ENCODE measurements at regions not wholly inside any gene's neighbourhood (a gene's known extent, or its start where the extent isn't known, plus 50 kb on each side); places are given as distances from the start of the nearest gene placed in this dataset.
"Not testable (repeated sequence)": the region's sequence is repeated elsewhere in the genome, so short reads cannot be mapped to it uniquely, and the experiment has no call there.

DNA sequence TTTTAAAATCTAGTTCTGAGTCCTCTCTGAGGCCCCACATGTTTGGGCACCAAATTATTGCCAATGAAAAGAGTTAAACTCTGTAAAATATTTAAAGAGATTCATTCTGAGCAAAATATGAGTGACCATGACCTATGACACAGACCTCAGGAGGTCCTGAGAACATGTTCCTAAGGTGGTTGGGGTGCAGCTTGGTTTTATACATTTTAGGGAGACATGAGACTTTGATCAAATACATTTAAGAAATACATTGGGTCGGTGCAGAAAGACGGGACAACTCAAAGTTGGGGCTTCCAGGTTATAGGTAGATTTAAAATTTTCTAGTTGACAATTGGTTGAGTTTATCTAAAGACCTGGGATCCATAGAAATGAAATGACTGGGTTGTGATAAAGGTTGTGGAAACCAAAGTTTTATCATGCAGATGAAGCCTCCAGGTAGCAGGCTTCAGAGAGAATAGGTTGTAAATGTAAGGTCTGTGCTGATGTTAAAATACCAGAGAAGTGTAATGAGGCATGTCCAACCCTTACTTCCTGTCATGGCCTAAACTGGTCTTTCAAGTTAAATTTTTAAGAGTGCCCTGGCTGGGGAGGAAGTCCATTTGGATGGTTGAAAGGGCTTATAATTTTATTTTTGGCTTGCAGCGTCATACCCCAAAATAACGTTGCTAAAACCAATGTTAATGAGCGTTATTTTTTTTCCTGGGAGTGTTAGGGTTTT is 274.9 kb downstream of the NUF2 start:
- no peak for TF ChIP-seq JUND (IDR thresholded peaks at IDR 0.05; ENCODE audit: low read depth)
- no peak for DNase-seq (ENCODE audit: low read depth in 1 of 2, low spot score in 1 of 2)
- in situ Hi-C loops (cut with HindIII; ENCODE audit: low pct_unique_long_range_greater_than_20kb, low sequenced_read_pairs) = no loop called here

DNA sequence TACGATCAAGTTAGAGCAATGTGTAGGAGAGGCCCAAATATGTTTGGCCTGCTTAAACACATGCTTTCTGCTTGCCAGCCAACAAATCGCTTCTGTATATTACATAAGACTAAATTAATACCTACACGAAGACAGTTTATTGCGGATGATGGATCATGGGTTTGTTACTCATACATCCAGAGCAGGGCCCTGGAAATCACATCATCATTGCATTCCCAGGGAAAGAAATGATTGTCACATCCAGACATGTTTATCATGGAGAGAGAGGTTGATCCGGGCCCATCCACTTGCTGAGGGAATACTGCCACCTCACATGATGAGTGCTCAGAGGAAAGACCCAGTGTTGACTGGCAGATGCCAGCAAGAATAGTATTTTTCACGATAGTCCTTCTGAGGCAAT is 282.6 kb downstream of the NUF2 start:
- in situ Hi-C loops (cut with HindIII; ENCODE audit: low pct_unique_long_range_greater_than_20kb, low sequenced_read_pairs) = no loop called here
- no peak for TF ChIP-seq JUND (IDR thresholded peaks at IDR 0.05; ENCODE audit: low read depth)
- DNase-seq (ENCODE audit: low read depth in 1 of 2, low spot score in 1 of 2) = no peak

DNA sequence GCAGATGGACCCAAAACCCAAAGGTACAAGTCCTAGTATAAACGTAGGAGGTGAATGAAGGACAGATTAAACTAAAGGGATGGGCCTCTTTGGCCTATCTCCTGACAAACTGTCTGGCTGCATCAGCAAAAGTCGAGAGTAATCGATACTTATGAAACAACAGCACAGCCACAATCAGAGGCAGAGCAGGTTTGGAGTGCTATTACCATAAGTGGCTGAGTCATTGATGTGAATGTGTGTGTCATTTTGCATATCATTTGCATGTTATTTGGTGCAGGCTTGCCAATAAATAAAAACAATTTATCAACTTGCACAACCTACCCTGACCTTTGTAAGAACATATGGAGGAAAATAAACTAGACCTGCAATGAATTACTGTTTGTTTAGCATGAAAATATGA is 283.1 kb downstream of the NUF2 start:
- in situ Hi-C loops (cut with HindIII; ENCODE audit: low pct_unique_long_range_greater_than_20kb, low sequenced_read_pairs) = no loop called here
- DNase-seq (ENCODE audit: low read depth in 1 of 2, low spot score in 1 of 2) = no peak
- TF ChIP-seq JUND (IDR thresholded peaks at IDR 0.05; ENCODE audit: low read depth) = no peak

DNA sequence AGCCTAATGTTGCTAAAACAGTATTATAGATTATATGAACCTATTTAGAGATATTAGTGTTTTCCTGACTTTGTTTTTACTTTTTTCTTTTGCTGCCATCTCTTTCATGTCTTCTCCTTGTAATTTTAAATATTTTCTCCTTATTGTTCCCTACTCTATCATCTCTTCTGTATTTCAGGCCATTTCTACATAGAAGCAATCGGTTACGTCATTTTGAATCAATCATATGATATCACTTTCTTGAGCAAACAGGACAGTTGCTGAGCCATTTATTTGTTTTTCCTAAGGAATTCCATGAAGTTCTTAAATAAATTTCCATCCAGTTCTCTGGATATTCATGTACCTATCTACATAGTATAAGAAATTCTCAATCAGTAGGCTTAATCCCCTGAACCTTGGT is 287.2 kb downstream of the NUF2 start:
- TF ChIP-seq JUND (IDR thresholded peaks at IDR 0.05; ENCODE audit: low read depth) = no peak
- no peak for DNase-seq (ENCODE audit: low read depth in 1 of 2, low spot score in 1 of 2)
- in situ Hi-C loops (cut with HindIII; ENCODE audit: low pct_unique_long_range_greater_than_20kb, low sequenced_read_pairs) = no loop called here

DNA sequence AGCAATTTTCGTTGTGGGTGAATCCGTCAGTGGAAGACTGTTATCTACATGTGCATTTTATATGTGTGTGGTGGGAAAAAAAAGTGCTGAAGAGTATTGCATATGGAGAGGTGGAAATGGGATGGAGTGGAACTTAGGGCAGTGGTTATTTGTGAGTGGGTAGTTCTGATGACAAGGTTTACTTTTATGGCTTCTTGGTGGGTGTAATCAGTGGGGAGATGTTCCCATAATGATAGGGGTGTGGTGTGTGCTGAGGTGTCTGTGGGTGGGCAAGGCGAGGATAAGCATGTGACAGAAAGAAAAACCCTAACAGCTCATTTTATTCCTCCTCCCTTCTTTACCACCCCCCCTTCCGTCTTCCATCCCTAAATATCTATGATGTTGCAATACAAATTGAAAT is 288.1 kb downstream of the NUF2 start:
- TF ChIP-seq JUND (IDR thresholded peaks at IDR 0.05; ENCODE audit: low read depth) = no peak
- DNase-seq (ENCODE audit: low read depth in 1 of 2, low spot score in 1 of 2) = no peak
- in situ Hi-C loops (cut with HindIII; ENCODE audit: low pct_unique_long_range_greater_than_20kb, low sequenced_read_pairs) = no loop called here

DNA sequence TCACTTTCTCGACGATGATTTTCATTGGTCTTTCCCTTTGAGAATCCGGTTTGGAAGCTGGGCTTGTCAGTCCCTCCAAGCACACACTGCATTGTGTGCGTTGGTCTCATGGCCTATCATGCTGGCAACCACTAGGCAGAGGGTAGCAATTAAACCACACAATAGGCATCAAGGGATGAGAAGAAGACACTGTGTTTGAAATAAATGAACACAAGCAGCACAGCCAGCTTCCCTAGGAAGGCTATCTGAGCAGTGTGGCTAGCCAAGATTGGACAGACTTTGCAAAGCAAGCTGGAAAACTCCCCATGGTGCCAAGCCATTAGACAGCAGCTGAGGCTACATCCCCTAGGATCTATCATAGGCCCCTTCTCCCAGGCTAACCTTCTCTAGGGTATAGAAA is 288.7 kb downstream of the NUF2 start:
- in situ Hi-C loops (cut with HindIII; ENCODE audit: low pct_unique_long_range_greater_than_20kb, low sequenced_read_pairs) = no loop called here
- no peak for DNase-seq (ENCODE audit: low read depth in 1 of 2, low spot score in 1 of 2)
- no peak for TF ChIP-seq JUND (IDR thresholded peaks at IDR 0.05; ENCODE audit: low read depth)

DNA sequence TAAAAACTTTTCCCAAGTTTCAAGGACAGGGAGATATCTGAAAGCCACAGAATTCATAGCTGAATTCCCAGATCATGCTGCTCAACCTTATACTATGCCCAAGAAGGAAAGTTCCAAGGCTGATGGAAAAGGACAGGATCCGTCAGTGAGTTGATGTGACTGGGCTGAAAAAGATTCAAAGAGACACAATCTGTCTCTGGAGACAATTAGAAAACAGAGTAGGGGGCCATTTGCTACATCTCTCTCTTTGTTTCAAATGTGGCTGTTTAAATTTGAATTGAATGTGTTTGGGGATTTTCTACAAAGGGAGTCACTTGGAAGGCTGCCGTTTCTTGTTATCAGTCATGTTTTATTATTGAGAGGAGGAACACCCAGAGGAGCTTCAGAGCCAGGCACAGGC is 292.6 kb downstream of the NUF2 start:
- in situ Hi-C loops (cut with HindIII; ENCODE audit: low pct_unique_long_range_greater_than_20kb, low sequenced_read_pairs) = no loop called here
- no peak for TF ChIP-seq JUND (IDR thresholded peaks at IDR 0.05; ENCODE audit: low read depth)
- no peak for DNase-seq (ENCODE audit: low read depth in 1 of 2, low spot score in 1 of 2)

DNA sequence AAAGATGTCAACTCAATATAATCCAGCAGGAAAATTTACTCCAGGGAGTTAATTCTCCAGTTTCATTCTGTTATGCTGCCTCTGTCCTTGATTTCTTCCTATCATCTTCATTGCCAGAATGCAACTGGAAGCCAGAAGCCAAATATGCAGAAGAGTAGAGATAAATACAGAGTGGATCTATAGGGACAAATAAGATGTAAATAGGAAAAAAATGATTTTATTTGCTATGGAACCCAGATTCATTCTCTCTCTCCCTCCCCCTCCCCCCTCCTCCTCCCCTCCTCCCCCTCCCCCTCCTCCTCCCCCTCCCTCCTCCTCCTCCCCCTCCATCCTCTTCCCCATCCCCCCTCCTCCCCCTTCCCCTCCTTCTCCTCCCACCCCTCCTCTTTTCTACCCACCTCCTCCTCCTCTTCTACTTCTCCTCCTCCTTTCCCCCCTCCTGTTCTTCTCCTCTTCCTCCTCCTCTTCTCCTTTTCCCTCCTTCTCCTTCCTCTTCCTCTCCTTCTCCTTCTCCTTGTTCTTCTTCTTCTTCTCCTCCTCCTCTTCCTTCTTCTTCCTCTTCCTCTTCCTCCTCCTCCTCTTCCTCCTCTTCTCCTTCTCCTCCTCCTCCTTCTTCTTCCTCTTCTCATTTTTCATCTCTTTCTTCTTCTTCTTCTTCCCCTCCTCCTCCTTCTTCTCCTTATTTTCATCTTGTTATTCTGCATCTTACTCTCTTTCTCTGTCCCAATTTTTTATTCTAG is 306.4 kb downstream of the NUF2 start:
- in situ Hi-C loops (cut with HindIII; ENCODE audit: low pct_unique_long_range_greater_than_20kb, low sequenced_read_pairs) = no loop called here
- TF ChIP-seq JUND (IDR thresholded peaks at IDR 0.05; ENCODE audit: low read depth) = no peak
- no peak for DNase-seq (ENCODE audit: low read depth in 1 of 2, low spot score in 1 of 2)

DNA sequence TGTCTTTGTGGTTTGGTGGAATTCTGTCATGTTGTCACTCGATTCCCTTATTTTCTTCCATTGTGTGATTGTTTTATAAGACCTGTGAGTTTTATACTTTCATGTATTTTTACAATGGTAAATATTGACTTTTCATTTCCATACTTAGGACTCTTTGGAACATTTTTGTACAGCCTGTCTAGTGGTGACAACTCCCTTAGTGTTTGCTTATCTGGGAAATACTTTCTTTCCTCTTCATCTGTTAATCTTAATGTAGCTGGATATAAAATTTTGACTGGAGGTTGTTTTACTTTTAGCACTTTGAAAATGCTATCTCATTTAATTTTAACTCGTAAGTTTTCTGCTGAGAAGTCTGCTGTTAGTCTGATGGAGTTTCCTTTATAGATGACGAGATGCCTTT is 310.5 kb downstream of the NUF2 start:
- in situ Hi-C loops (cut with HindIII; ENCODE audit: low pct_unique_long_range_greater_than_20kb, low sequenced_read_pairs) = no loop called here
- no peak for DNase-seq (ENCODE audit: low read depth in 1 of 2, low spot score in 1 of 2)
- TF ChIP-seq JUND (IDR thresholded peaks at IDR 0.05; ENCODE audit: low read depth) = no peak

DNA sequence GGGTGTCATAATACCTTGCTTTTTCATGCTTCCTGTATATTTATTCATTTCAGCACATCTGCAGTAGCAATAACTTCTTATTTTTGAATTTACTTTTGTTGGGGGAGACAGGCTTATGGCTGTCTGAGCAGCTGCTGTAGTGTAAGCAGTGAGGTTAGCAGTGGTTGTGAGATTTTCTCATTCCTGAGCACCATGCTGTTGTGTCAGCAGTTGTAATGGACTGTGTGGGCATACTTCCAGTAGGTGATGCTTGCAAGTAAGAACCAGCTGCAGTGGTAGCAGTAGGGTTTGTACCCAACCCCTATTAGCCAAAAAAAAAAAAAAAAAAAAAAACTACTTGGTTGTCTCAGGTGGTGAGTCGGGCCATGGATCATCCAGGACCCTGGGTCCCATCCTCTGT is 311.6 kb downstream of the NUF2 start:
- in situ Hi-C loops (cut with HindIII; ENCODE audit: low pct_unique_long_range_greater_than_20kb, low sequenced_read_pairs) = no loop called here
- DNase-seq (ENCODE audit: low read depth in 1 of 2, low spot score in 1 of 2) = no peak
- TF ChIP-seq JUND (IDR thresholded peaks at IDR 0.05; ENCODE audit: low read depth) = no peak

DNA sequence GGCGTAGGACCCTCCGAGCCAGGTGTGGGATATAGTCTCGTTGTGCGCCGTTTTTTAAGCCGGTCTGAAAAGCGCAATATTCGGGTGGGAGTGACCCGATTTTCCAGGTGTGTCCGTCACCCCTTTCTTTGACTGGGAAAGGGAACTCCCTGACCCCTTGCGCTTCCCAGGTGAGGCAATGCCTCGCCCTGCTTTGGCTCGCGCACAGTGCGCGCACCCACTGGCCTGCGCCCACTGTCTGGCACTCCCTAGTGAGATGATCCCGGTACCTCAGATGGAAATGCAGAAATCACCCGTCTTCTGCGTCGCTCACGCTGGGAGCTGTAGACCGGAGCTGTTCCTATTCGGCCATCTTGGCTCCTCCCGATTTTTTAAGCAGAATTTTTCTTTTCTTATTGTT is 323.9 kb downstream of the NUF2 start:
- DNase-seq (ENCODE audit: low read depth in 1 of 2, low spot score in 1 of 2); in situ Hi-C loops (cut with HindIII; ENCODE audit: low pct_unique_long_range_greater_than_20kb, low sequenced_read_pairs): not testable (repeated sequence)

DNA sequence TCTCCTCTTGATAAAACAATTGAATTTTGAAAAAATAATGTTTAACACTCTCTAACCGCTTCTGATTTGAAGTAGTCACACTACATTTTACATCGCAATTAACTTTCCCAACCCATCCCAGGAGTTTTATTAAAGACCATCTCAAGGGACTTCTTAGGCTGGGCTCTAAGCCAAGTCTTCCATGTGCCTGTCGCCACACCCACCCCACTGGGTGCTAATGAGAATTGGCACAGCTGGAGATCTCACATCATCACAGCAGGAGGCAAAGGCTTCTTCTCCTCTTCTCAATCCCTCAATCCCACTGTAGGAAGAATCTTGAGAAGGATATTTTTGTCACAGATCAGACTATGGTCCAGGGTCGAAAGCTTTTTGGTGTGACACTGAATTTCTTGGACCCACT is 328.9 kb downstream of the NUF2 start:
- in situ Hi-C loops (cut with HindIII; ENCODE audit: low pct_unique_long_range_greater_than_20kb, low sequenced_read_pairs) = no loop called here
- TF ChIP-seq JUND (IDR thresholded peaks at IDR 0.05; ENCODE audit: low read depth) = no peak
- DNase-seq (ENCODE audit: low read depth in 1 of 2, low spot score in 1 of 2) = no peak

DNA sequence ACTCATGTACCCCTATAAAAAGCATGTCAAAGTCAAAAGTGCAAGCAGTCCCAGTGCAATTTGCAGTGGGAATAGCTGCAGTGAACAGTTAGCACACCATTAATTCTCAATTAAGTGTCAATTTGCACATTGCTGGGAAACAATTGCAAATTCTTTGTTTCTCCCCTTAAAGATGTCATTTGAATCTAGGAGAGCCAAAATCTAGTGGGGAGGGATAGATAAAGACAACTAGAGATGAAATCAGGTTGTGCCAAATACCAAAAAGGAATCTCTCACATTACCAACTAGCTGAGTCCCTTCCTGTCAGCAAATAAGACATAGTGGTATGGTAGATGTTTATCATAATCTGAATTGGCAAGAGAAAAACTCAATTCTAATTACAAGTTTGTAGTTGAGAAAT is 330.7 kb downstream of the NUF2 start:
- TF ChIP-seq JUND (IDR thresholded peaks at IDR 0.05; ENCODE audit: low read depth) = no peak
- in situ Hi-C loops (cut with HindIII; ENCODE audit: low pct_unique_long_range_greater_than_20kb, low sequenced_read_pairs) = no loop called here
- no peak for DNase-seq (ENCODE audit: low read depth in 1 of 2, low spot score in 1 of 2)

DNA sequence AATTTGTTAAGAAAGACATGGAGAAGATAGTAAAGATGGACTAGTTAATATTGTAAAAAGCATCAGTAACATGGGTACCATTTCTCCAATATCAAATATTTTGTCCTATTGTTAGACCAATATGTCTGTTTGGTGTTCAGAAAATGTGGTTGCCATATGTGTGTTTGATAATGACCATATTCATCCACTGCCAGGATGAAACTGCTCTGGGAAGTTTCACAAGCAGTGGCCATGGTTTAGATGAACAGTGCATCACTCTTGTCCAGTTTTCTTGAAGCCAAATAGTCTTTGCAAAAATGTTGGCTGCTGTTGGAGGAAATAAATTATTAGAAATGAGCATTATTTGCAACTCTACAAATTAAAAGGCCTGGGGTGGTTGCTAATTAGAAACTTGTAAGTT is 333.8 kb downstream of the NUF2 start:
- in situ Hi-C loops (cut with HindIII; ENCODE audit: low pct_unique_long_range_greater_than_20kb, low sequenced_read_pairs) = no loop called here
- no peak for DNase-seq (ENCODE audit: low read depth in 1 of 2, low spot score in 1 of 2)
- TF ChIP-seq JUND (IDR thresholded peaks at IDR 0.05; ENCODE audit: low read depth) = no peak
